ENCODE measurements at regions not wholly inside any gene's neighbourhood (a gene's known extent, or its start where the extent isn't known, plus 50 kb on each side); places are given as distances from the start of the nearest gene placed in this dataset.

DNA sequence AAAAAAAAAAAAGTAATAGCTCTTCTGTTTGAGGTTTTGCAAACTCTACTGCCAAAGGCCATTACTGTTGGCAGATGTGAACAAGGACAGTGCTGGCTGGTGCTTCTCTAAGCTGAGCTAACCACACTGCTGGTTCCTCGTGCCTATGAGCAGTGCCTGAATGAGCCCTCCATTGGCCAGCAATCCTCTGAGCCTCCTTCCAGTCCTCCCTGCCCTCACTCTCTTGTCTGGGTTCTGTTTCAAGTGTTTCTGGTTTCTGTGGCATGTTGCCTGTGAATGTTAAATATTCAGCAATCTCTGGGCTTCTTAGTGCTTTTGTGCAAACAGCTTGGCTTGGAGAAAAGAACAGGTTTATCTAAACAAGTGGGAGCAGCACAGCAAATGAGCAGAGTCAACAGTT, 161.3 kb upstream of the AUTS2 start:
- no peak for DNase-seq (ENCODE audit: extremely low spot score)
- no peaks in the 10 kb centered on the region for H3K36me3 ChIP-seq
- 40% methylated on average over 1 of the region's 1 CpG for WGBS
- no peak overlapping the region for H3K4me3 ChIP-seq
- intact Hi-C loops (cut with DNase I): no loop called here
- peaks cover 0 to 4% (median 0%) of the 10 kb centered on the region in 4 donors for H3K27me3 ChIP-seq
- H3K27ac ChIP-seq (replicated peaks in 1 of 4): peak overlapping the region in 1 of 4 donors; percentile 2
- TF ChIP-seq POLR2A (IDR thresholded peaks at IDR 0.05; ENCODE audit: low read depth) (no peak), POLR2AphosphoS5 (IDR thresholded peaks at IDR 0.05) (no peak), EP300 (IDR thresholded peaks at IDR 0.05) (no peak)
- TF ChIP-seq, protein P1, sequence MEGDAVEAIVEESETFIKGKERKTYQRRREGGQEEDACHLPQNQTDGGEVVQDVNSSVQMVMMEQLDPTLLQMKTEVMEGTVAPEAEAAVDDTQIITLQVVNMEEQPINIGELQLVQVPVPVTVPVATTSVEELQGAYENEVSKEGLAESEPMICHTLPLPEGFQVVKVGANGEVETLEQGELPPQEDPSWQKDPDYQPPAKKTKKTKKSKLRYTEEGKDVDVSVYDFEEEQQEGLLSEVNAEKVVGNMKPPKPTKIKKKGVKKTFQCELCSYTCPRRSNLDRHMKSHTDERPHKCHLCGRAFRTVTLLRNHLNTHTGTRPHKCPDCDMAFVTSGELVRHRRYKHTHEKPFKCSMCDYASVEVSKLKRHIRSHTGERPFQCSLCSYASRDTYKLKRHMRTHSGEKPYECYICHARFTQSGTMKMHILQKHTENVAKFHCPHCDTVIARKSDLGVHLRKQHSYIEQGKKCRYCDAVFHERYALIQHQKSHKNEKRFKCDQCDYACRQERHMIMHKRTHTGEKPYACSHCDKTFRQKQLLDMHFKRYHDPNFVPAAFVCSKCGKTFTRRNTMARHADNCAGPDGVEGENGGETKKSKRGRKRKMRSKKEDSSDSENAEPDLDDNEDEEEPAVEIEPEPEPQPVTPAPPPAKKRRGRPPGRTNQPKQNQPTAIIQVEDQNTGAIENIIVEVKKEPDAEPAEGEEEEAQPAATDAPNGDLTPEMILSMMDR (IDR thresholded peaks at IDR 0.05): no peak
- H3K9me3 ChIP-seq: no peaks in the 10 kb centered on the region
- peaks cover 0 to 38% (median 32%) of the 10 kb centered on the region in 4 donors for H3K4me1 ChIP-seq

DNA sequence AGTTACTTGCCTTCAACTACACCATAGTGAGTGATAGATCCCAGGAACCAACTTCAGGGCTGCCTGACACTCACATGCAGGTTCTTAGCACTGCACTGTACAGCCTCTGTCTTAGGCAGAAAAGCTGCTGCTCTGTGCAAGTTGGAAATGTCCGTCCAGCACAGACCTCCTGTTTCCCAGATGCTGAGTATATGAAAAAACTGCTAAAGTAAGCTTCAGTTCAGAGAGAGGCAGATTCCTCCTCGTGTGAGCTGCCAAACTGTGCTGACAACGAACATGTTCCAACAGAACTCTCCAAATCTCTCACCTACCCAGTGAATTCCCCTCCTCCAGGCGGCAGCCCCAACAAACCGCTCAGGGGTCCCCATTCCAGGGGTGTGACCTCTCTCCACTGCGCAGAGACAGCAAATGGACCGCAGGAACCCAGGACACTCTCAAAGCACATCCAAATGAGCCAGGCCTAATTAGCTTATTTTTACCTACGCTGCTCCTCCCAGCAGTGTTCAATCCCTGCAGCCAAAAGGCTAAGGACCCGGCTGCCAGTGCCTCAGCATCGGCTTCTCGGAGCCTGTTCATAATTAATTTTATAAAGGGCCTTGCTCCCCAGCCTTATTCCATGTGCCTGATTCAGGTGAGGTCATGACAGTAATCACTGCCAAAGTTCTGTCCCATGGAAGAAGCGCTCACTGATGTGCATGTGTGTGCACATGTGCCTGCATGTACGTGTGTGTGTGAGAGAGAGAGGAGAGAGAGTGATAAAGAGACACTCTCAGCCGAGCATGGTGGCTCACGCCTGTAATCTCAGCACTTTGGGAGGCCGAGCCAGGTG, 159.5 kb upstream of the AUTS2 start:
- peak; percentile 69 to 77 for TF ChIP-seq POLR2AphosphoS5 (IDR thresholded peaks at IDR 0.05)
- TF ChIP-seq, protein P1 (IDR thresholded peaks at IDR 0.05): no peak
- Histone ChIP-seq H3K4me3 (peak overlapping the region in 2 of 4 donors; percentile 21 to 22), H3K4me1 (peaks cover 0 to 34% (median 32%) of the 10 kb centered on the region in 4 donors), H3K27me3 (peaks cover 0 to 4% (median 0%) of the 10 kb centered on the region in 4 donors), H3K36me3 (no peaks in the 10 kb centered on the region), H3K9me3 (no peaks in the 10 kb centered on the region), H3K27ac (replicated peaks in 1 of 4) (peak overlapping the region; percentile 27 to 74 (median 67))
- 44% methylated on average over 15 of the region's 16 CpGs for WGBS
- intact Hi-C loops (cut with DNase I): no loop called here
- DNase-seq (ENCODE audit: extremely low spot score): no peak

DNA sequence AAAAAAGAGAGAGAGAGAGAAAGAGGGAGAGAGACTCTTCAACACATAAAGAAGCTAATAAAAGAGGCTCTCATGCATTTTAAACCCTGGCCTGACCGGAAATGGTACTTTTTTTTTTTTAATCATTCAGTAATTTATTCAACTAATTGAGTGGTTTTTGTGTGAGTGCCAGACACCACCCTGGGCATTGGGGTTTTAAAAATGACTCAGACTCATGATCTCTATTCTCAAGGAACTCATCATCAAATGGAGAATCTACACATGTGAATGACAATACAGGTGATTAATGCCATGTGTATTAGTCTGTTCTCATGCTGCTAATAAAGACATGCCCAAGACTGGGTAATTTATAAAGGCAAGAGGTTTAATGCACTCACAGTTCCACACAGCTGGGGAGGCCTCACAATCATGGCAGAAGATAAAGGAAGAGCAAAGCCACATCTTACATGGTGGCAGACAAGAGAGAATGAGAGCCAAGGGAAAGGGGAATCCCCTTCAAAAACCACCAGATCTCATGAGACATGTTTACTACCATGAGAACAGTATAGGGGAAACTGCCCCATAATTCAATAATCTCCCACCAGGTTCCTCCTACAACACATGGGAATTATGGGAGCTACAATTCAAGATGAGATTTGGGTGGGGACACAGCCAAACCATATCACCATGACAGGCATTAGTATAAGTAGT, 158.5 kb upstream of the AUTS2 start:
- intact Hi-C loops (cut with DNase I): no loop called here
- 65% methylated on average over 1 of the region's 1 CpG for WGBS
- H3K4me3 ChIP-seq: no peak overlapping the region
- DNase-seq (ENCODE audit: extremely low spot score): no peak
- TF ChIP-seq POLR2A (IDR thresholded peaks at IDR 0.05; ENCODE audit: low read depth) (no peak), EP300 (IDR thresholded peaks at IDR 0.05) (no peak), POLR2AphosphoS5 (IDR thresholded peaks at IDR 0.05) (no peak)
- TF ChIP-seq, protein P1 (IDR thresholded peaks at IDR 0.05): no peak
- H3K27me3 ChIP-seq: peaks cover 0 to 4% (median 0%) of the 10 kb centered on the region in 4 donors
- H3K27ac ChIP-seq (replicated peaks in 1 of 4): peak overlapping the region in 3 of 4 donors; percentile 25 to 74 (median 67)
- H3K36me3 ChIP-seq: no peaks in the 10 kb centered on the region
- H3K4me1 ChIP-seq: peaks cover 0 to 34% (median 32%) of the 10 kb centered on the region in 4 donors
- no peaks in the 10 kb centered on the region for H3K9me3 ChIP-seq

DNA sequence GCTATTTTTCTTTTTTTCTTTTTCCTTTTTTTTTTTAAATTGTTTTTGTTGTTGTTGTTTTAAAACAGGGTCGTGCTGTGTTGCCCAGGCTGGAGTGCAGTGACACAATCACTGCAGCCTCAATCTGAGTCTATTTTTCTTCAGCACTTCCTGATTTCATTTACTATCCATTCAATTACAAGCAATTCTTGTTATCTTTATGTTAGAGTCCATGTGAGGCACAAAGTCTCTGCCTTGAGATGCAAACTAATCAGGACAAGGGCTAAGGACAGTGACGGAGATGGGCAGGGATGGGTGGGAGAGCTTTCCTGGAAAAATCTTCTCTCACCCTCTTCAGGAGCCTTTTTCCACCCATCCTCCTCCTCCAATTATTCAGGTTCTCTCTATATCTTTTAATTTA, 157.3 kb upstream of the AUTS2 start:
- WGBS: 88% methylated on average over 2 of the region's 2 CpGs
- Histone ChIP-seq H3K36me3 (no peaks in the 10 kb centered on the region), H3K9me3 (no peaks in the 10 kb centered on the region), H3K4me3 (no peak overlapping the region), H3K4me1 (peaks cover 0 to 37% (median 32%) of the 10 kb centered on the region in 4 donors), H3K27me3 (no peaks in the 10 kb centered on the region), H3K27ac (replicated peaks in 1 of 4) (no peak overlapping the region)
- intact Hi-C loops (cut with DNase I): no loop called here
- no peak for TF ChIP-seq POLR2AphosphoS5 (IDR thresholded peaks at IDR 0.05)
- no peak for DNase-seq (ENCODE audit: extremely low spot score)

DNA sequence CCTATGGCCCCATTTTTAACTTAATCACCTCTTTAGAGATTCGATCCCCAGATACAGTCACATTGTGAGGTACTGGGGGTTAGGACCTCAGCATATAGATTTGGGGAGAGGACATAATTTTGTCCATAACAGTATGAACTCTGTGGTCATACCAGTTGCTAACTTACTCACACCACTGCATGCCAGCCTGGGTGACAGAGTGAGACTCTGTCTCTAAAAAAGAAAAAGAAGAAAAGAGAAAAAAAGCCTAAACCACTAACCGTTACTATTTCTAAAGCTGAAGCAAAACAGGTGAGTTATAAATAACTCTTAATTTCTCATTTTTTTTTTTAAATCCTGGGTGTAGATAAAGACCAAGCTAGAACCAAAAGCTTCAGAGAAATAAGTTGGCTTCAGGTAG, 155.1 kb upstream of the AUTS2 start:
- 46% methylated on average over 2 of the region's 2 CpGs for WGBS
- DNase-seq (ENCODE audit: extremely low spot score): no peak
- H3K27ac ChIP-seq (replicated peaks in 1 of 4): no peak overlapping the region
- H3K36me3 ChIP-seq: no peaks in the 10 kb centered on the region
- H3K4me1 ChIP-seq: peaks cover 0 to 19% (median 13%) of the 10 kb centered on the region in 4 donors
- TF ChIP-seq EP300 (IDR thresholded peaks at IDR 0.05) (no peak), POLR2AphosphoS5 (IDR thresholded peaks at IDR 0.05) (no peak), POLR2A (IDR thresholded peaks at IDR 0.05; ENCODE audit: low read depth) (no peak)
- TF ChIP-seq, protein P1 (IDR thresholded peaks at IDR 0.05): no peak
- H3K4me3 ChIP-seq: no peak overlapping the region
- no peaks in the 10 kb centered on the region for H3K27me3 ChIP-seq
- no peaks in the 10 kb centered on the region for H3K9me3 ChIP-seq
- intact Hi-C loops (cut with DNase I): no loop called here

Measured in esophagus muscularis mucosa (tissue), 4 donors.